ENCODE measurements at regions not wholly inside any gene's neighbourhood (a gene's known extent, or its start where the extent isn't known, plus 50 kb on each side); places are given as distances from the start of the nearest gene placed in this dataset.

DNA sequence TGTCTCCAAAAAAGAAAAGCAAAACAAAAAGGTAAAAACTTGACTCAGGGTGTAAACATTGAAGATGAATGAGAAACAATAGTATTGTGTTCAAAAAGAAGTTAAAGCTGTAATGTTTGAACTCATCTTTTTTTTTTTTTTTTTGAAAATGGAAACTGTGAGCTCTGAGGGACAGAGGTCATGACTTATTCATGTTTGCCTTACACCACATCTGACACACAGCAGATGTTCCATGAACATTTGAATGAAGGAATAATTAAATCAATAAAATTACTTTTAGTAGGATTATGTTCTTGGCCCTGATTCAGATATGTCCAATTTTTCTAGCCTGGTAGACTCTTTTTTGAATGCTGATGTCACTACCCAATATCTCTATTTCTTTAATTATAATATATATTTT is 95.7 kb upstream of the MED13 start:
- Histone ChIP-seq H2AFZ (ENCODE audit: low read length) (no peak overlapping the region), H3K36me3 (replicated peaks in 1 of 2; ENCODE audit: control insufficient read depth in 1 of 2, insufficient read depth in 2 of 2, low read length in 2 of 2) (no peaks in the 10 kb centered on the region), H3K27ac (ENCODE audit: extremely low read length, insufficient read depth, low read length) (no peak overlapping the region), H3K9ac (ENCODE audit: insufficient read depth, low read depth, low read length) (no peak overlapping the region), H3K4me3 (replicated peaks in 1 of 3; ENCODE audit: insufficient read depth in 1 of 3, low read depth in 2 of 3, low read length in 3 of 3) (no peak overlapping the region), H3K79me2 (ENCODE audit: insufficient read depth, low read length) (no peaks in the 10 kb centered on the region), H4K20me1 (ENCODE audit: insufficient read depth, low read length) (no peaks in the 10 kb centered on the region), H3K4me2 (ENCODE audit: low read depth, low read length) (no peak overlapping the region), H3K9me3 (ENCODE audit: low read length) (no peaks in the 10 kb centered on the region), H3K27me3 (ENCODE audit: control insufficient read depth in 1 of 2, insufficient read depth in 2 of 2, low read length in 2 of 2) (no peaks in the 10 kb centered on the region; a peak in 1 of 5 replicates), H3K4me1 (ENCODE audit: insufficient read depth, low read length) (peaks cover 30% of the 10 kb centered on the region)
- CTCF ChIA-PET (ENCODE audit: low intra/inter-chr PET ratio, low total read pairs), result no interaction called here
- intact Hi-C loops (cut with micrococcal nuclease; ENCODE audit: unreplicated experiment) (no loop called here), in situ Hi-C loops (cut with HindIII; ENCODE audit: extremely low pct_ligation_motif_present, low pct_unique_long_range_greater_than_20kb) (no loop called here)
- no TSS peak for BruUV-seq (replicated peaks)
- POLR2A ChIA-PET, result no interaction called here
- DNase-seq (ENCODE audit: low spot score), result no peak
- no peak for ATAC-seq
- TF ChIP-seq SOX13 (IDR thresholded peaks at IDR 0.05) (no peak), SOX13 (CRISPR knock-in tag; conservative IDR thresholded peaks at IDR 0.05 in 1 of 2, IDR thresholded peaks at IDR 0.05 in 1 of 2) (peak in 1 of 2 experiments; percentile 30; a peak in 1 of 4 replicates)
- TF ChIP-seq, protein P1, sequence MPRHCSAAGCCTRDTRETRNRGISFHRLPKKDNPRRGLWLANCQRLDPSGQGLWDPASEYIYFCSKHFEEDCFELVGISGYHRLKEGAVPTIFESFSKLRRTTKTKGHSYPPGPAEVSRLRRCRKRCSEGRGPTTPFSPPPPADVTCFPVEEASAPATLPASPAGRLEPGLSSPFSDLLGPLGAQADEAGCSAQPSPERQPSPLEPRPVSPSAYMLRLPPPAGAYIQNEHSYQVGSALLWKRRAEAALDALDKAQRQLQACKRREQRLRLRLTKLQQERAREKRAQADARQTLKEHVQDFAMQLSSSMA (CRISPR knock-in tag; IDR thresholded peaks at IDR 0.05), result no peak
- no peak for FAIRE-seq

DNA sequence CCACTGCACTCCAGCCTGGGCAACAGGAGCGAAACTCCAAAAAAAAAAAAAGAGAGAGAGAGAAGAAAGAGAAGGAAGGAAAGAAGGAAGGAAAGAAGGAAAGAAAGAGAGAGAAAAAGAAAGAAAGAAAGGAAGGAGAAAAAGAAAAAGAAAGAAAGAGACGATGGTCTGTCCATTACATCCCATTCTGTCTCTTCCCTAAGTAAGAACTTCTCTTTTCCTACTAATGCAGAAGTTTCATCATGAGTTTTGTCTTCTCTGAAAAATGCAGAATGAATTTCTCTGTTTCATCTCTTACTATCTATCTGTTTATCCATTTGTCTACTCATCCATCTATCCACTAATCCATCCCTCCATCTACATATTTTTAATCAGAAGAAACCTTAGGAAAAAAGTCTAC is 94.9 kb upstream of the MED13 start:
- ChIA-PET POLR2A (no interaction called here), CTCF (ENCODE audit: low intra/inter-chr PET ratio, low total read pairs) (no interaction called here)
- TF ChIP-seq SRSF9 (IDR thresholded peaks at IDR 0.05; ENCODE audit: borderline replicate concordance, insufficient read depth, low read depth, low read length, poor library complexity, severe bottlenecking), result peak; percentile 39
- no peak for TF ChIP-seq MAFF (IDR thresholded peaks at IDR 0.05; ENCODE audit: low read depth, low read length)
- Histone ChIP-seq H3K27me3 (ENCODE audit: control insufficient read depth in 1 of 2, insufficient read depth in 2 of 2, low read length in 2 of 2) (no peaks in the 10 kb centered on the region; a peak in 1 of 5 replicates), H2AFZ (ENCODE audit: low read length) (no peak overlapping the region), H3K4me2 (ENCODE audit: low read depth, low read length) (no peak overlapping the region), H3K79me2 (ENCODE audit: insufficient read depth, low read length) (no peaks in the 10 kb centered on the region), H3K36me3 (replicated peaks in 1 of 2; ENCODE audit: control insufficient read depth in 1 of 2, insufficient read depth in 2 of 2, low read length in 2 of 2) (no peaks in the 10 kb centered on the region), H3K4me1 (ENCODE audit: insufficient read depth, low read length) (peaks cover 22% of the 10 kb centered on the region), H3K4me3 (replicated peaks in 1 of 3; ENCODE audit: insufficient read depth in 1 of 3, low read depth in 2 of 3, low read length in 3 of 3) (no peak overlapping the region), H3K9ac (ENCODE audit: insufficient read depth, low read depth, low read length) (no peak overlapping the region), H4K20me1 (ENCODE audit: insufficient read depth, low read length) (no peaks in the 10 kb centered on the region), H3K9me3 (ENCODE audit: low read length) (no peaks in the 10 kb centered on the region), H3K27ac (ENCODE audit: extremely low read length, insufficient read depth, low read length) (no peak overlapping the region)
- WGBS (ENCODE audit: low lambda C conversion rate), result 87% methylated on average over 2 of the region's 2 CpGs
- ATAC-seq, result no peak
- FAIRE-seq, result no peak
- no peak for DNase-seq (ENCODE audit: low spot score)
- in situ Hi-C loops (cut with HindIII; ENCODE audit: extremely low pct_ligation_motif_present, low pct_unique_long_range_greater_than_20kb), result no loop called here
- intact Hi-C loops (cut with micrococcal nuclease; ENCODE audit: unreplicated experiment), result no loop called here
- BruUV-seq (replicated peaks), result no TSS peak

Measured in HepG2 (cell line).